PC-9 (cell line): ENCODE measurements at regions not wholly inside any gene's neighbourhood (a gene's known extent, or its start where the extent isn't known, plus 50 kb on each side); places are given as distances from the start of the nearest gene placed in this dataset.

Experiments used
- CTCF ChIP-seq: fragments of 200-600 bp; sonication (generic); conservative IDR thresholded peaks from 2 replicates; pipeline ENCODE4 v1.6.1; 2017; ENCODE audit warnings: mixed run types, antibody characterized with exemption, mild to moderate bottlenecking, moderate library complexity
- EZH2 ChIP-seq: fragments of 200-600 bp; sonication (generic); IDR thresholded peaks from 2 replicates; pipeline ENCODE4 v1.8.0; 2017; ENCODE audit warnings: antibody characterized with exemption, low read depth

GRCh38 chr5:107092695-107093094 lies 578.0 kb downstream of the EFNA5 start:
- no peak for TF ChIP-seq EZH2
- TF ChIP-seq CTCF: no peak
